WI38 (cell line): ENCODE measurements at regions not wholly inside any gene's neighbourhood (a gene's known extent, or its start where the extent isn't known, plus 50 kb on each side); places are given as distances from the start of the nearest gene placed in this dataset.

Experiments used
- H3K4me3 ChIP-seq: 2 replicates; pipeline ENCODE4 v1.5.1; 2011; ENCODE audit warnings: low read depth, mild to moderate bottlenecking, control low read depth, low read length
- TF ChIP-seq, protein P1 (sequence below): IDR thresholded peaks from 2 replicates; pipeline ENCODE4 v1.5.1; 2012; ENCODE audit warnings: low read depth, mild to moderate bottlenecking, control low read depth, low read length

DNA sequence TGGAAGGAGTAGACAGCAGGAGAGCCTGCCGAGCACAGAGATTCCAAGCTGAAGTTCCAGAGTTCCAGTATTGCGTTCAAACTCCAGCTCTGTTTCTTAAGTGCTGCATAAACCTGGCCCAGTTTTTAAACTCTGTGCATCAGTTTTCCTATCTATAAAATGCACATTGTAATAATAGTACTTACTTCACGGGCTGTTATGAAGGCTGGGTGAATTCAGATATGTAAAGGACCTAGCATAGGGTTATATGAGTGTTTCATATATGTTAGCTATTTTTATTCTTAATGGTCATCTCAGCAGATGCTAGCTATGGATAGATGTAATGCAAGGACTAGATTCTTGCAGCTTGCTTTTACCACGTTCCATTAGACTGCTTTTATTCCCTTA lies 293.1 kb upstream of the SEMA3C start:
- TF ChIP-seq, protein P1, sequence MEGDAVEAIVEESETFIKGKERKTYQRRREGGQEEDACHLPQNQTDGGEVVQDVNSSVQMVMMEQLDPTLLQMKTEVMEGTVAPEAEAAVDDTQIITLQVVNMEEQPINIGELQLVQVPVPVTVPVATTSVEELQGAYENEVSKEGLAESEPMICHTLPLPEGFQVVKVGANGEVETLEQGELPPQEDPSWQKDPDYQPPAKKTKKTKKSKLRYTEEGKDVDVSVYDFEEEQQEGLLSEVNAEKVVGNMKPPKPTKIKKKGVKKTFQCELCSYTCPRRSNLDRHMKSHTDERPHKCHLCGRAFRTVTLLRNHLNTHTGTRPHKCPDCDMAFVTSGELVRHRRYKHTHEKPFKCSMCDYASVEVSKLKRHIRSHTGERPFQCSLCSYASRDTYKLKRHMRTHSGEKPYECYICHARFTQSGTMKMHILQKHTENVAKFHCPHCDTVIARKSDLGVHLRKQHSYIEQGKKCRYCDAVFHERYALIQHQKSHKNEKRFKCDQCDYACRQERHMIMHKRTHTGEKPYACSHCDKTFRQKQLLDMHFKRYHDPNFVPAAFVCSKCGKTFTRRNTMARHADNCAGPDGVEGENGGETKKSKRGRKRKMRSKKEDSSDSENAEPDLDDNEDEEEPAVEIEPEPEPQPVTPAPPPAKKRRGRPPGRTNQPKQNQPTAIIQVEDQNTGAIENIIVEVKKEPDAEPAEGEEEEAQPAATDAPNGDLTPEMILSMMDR: no peak
- no peak overlapping the region for H3K4me3 ChIP-seq

DNA sequence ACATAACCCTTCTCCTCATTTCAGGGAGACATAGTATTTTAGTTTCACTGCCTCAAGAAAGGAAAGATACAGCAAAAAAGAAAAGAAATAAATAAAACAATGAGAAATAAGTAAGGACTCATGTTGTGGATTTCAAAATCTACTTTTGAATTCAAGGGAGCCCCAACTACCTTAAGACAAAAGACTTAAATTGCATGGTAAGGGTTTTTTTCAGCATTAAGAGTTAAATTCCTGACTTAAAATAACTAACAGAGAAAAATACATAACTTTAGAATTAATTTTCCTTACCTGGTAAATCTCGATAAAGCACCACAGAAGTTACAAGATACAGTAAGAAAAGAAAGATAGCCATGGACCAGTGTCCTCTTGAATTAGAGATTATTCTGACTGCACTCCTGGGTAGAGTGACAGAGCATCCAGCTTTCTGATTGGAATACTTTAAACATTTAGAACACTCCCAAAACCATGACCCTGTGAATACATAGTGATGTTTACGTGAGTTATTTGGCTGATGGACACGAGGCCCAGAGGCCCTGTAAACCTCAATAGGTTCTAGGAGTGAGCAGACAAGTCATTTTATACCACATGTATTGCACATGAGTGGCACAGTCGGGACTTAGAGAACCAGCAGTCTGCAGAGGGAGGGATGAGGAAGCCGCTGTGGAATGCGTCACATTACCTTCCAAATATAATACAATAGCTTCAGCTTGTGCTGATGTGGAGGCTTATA lies 292.5 kb upstream of the SEMA3C start:
- TF ChIP-seq, protein P1: no peak
- H3K4me3 ChIP-seq: no peak overlapping the region

DNA sequence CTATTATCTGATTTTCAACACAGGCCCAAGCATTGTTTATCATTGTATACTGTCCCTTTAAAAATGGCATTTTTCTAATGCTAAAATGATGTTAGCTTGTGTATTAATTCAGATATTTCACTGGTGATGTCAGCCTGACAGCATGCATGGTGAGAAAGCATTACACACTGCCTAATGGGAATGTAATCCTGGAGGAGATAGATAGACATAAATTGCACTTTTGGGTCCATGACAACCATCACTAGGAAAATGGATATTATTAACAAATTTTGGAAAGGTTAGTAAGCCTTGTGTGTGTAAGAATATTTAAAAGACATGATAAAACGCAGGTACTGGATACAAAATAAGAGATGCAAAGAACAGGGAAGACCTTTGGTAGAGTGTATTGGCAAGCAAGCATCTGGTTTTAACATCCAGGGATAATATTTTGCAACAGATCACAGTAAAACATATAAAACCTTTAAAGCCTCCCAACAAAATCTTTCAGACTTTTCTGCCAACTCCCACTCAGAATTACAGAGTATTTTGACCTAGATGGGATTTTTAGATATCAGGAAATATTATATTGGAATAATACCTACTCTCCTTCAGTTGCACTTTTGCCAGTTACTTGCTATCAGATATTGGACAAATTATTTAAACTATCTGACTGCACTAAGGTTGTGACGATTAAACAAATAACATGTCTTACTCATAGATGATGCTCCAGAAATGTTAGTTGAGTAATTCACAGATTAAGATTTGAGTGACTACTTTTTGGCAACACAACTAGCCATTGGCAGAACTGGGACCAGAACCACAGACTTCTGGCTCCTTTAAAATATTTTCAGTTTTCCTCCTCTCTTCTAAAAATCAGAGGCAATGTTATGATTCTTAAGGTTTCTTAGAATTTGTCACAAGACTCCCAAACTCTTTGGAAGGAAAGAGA lies 291.6 kb upstream of the SEMA3C start:
- no peak overlapping the region for H3K4me3 ChIP-seq
- TF ChIP-seq, protein P1: no peak

DNA sequence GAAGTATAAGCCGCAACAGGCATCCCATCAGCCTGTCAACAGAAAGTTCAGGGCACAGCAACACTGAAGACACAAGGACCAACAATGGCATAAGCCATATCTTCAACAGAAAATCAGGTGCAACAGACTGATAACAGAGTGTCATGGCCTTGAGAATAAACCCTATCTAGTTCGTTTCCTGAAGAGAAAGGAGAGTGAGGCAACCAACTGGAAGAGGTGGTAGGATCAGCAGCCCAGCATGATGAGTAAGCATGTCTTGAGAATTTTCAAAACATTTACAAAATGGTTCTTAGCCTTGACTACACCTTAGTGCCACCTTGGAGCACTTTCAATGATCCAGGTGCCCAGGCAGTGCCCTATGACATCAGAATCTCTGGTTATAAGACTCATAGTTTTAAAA lies 290.2 kb upstream of the SEMA3C start:
- H3K4me3 ChIP-seq: no peak overlapping the region
- TF ChIP-seq, protein P1: no peak

DNA sequence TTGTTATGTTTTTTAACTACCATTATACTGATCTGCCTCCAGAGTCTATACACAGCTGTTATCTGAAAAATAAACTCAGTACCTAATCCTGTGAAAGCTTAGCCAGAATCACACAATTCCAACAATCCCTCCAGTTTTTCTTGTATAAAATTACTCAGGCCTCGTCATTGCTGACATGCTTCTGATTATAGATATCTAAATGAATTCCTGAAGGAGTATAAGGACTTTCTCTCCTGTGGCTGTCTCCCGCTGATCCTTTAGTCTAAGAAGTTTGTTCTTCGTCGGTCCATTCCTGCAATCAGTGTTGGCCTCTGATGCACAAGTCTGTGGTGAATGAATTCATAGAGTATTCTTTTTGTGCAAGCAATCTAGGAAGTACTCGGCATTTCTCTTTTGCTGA lies 288.9 kb upstream of the SEMA3C start:
- TF ChIP-seq, protein P1: no peak
- no peak overlapping the region for H3K4me3 ChIP-seq

DNA sequence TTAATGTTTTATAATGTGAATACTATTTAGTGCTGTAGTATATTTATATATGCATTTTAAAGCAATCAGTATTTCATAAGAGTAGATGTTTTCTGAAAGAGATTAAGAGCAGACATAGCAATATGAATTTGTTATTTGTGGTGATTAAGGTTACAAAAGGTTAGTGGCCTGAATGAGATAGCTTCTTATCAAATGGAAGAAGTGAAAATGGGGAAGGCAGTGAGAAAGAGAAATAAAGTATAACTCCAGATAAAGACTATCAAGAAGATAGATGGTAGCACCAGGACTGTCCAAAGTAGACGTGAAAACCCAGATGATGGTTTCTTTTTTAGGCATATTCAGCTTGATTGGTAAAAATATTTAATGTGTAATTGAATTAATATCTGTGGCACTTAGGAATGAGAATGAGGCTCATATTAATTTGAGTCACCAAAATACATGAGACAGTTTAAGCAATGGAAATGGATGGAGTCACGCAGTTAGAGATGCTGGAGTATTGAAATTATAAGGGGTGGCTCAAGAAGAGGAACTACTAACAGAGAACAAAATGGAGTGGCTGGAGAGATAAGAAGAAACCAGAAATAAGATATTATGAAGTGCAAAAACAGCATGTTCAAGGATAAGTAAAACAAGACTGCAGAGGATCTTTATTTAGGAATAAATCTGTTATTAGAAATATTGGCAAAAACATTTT lies 288.0 kb upstream of the SEMA3C start:
- no peak overlapping the region for H3K4me3 ChIP-seq
- TF ChIP-seq, protein P1: no peak
